Liver (tissue), 8 donors: ENCODE measurements at regions not wholly inside any gene's neighbourhood (a gene's known extent, or its start where the extent isn't known, plus 50 kb on each side); places are given as distances from the start of the nearest gene placed in this dataset.

Source experiments
- DNase-seq: peaks from one replicate; pipeline ENCODE4 v3.0.0-alpha.2; 2017; ENCODE audit warnings: low spot score
- H3K27ac ChIP-seq, 2 donors: one replicate each; pipeline ENCODE4 v1.7.0; 2013; ENCODE audit warnings: inconsistent platforms in 2 of 2, low read length in 2 of 2, control low read depth in 1 of 2, low read depth in 1 of 2, mild to moderate bottlenecking in 1 of 2
- H3K27me3 ChIP-seq, 4 donors: one replicate each; pipeline versions ENCODE4 v1.6.1 to v1.7.0; 2013; ENCODE audit warnings: low read length in 3 of 4, inconsistent platforms in 1 of 4, mild to moderate bottlenecking in 1 of 4, moderate library complexity in 1 of 4; ENCODE audit not compliant: control insufficient read depth in 4 of 4, insufficient read depth in 4 of 4
- H3K36me3 ChIP-seq, 4 donors: one replicate each; pipeline versions ENCODE4 v1.6.1 to v1.7.0; 2013; ENCODE audit warnings: low read length in 3 of 4, mild to moderate bottlenecking in 3 of 4, low read depth in 1 of 4, moderate library complexity in 1 of 4; ENCODE audit not compliant: control insufficient read depth in 4 of 4, insufficient read depth in 3 of 4
- H3K4me1 ChIP-seq, 4 donors: one replicate each; pipeline versions ENCODE4 v1.6.1 to v1.7.0; 2013; ENCODE audit warnings: low read length in 3 of 4, mild to moderate bottlenecking in 3 of 4, moderate library complexity in 1 of 4; ENCODE audit not compliant: control insufficient read depth in 4 of 4, insufficient read depth in 4 of 4
- H3K4me3 ChIP-seq, 3 donors: one replicate each; pipeline versions ENCODE4 v1.6.1 to v1.7.0; 2013; ENCODE audit warnings: low read length in 3 of 3, control low read depth in 1 of 3, low read depth in 1 of 3, mild to moderate bottlenecking in 1 of 3
- H3K9ac ChIP-seq, 2 donors: one replicate each; pipeline ENCODE4 v1.7.0; 2013; ENCODE audit warnings: low read length in 2 of 2, mild to moderate bottlenecking in 2 of 2, moderate library complexity in 2 of 2, control low read depth in 1 of 2, low read depth in 1 of 2
- H3K9me3 ChIP-seq, 4 donors: one replicate each; pipeline versions ENCODE4 v1.6.1 to v1.7.0; 2013; ENCODE audit warnings: low read length in 3 of 4; ENCODE audit not compliant: control insufficient read depth in 4 of 4
- EGR1 ChIP-seq, 2 donors: IDR thresholded peaks; 2 replicates each; pipeline ENCODE4 v1.6.1; 2016 to 2018; ENCODE audit warnings: antibody characterized with exemption in 2 of 2, low read depth in 2 of 2
- FOXA1 ChIP-seq: IDR thresholded peaks from 2 replicates; pipeline ENCODE4 v1.6.1; 2016; ENCODE audit warnings: antibody characterized with exemption
- FOXA2 ChIP-seq: IDR thresholded peaks from 2 replicates; pipeline ENCODE4 v1.6.1; 2016; ENCODE audit warnings: antibody characterized with exemption
- GABPA ChIP-seq, 2 donors: IDR thresholded peaks in 1 of 2; conservative IDR thresholded peaks in 1 of 2; 2 replicates each; pipeline ENCODE4 v1.6.1; 2016; ENCODE audit warnings: antibody characterized with exemption in 2 of 2, mild to moderate bottlenecking in 1 of 2, moderate library complexity in 1 of 2
- HNF4A ChIP-seq, 2 donors: conservative IDR thresholded peaks; 2 replicates each; pipeline ENCODE4 v1.6.1; 2016; ENCODE audit warnings: antibody characterized with exemption in 2 of 2, mild to moderate bottlenecking in 2 of 2
- HNF4G ChIP-seq: IDR thresholded peaks from 2 replicates; pipeline ENCODE4 v1.6.1; 2016; ENCODE audit warnings: antibody characterized with exemption
- JUND ChIP-seq, 2 donors: IDR thresholded peaks; 2 replicates each; pipeline ENCODE4 v1.6.1; 2016; ENCODE audit warnings: antibody characterized with exemption in 2 of 2
- NR2F2 ChIP-seq: IDR thresholded peaks from 2 replicates; pipeline ENCODE4 v1.6.1; 2016; ENCODE audit warnings: antibody characterized with exemption
- RAD21 ChIP-seq, 2 donors: IDR thresholded peaks; 2 replicates each; pipeline ENCODE4 v1.6.1; 2016; ENCODE audit warnings: antibody characterized with exemption in 2 of 2, mild to moderate bottlenecking in 2 of 2
- RXRA ChIP-seq, 2 donors: IDR thresholded peaks; 2 replicates each; pipeline ENCODE4 v1.6.1; 2017 to 2018; ENCODE audit warnings: antibody characterized with exemption in 2 of 2, mild to moderate bottlenecking in 1 of 2
- SP1 ChIP-seq: IDR thresholded peaks from 2 replicates; pipeline ENCODE4 v1.6.1; 2018; ENCODE audit warnings: antibody characterized with exemption, mild to moderate bottlenecking
- TAF1 ChIP-seq: conservative IDR thresholded peaks from 2 replicates; pipeline ENCODE4 v1.6.1; 2016; ENCODE audit warnings: antibody characterized with exemption, mild to moderate bottlenecking
- YY1 ChIP-seq: IDR thresholded peaks from 2 replicates; pipeline ENCODE4 v1.6.1; 2016; ENCODE audit warnings: antibody characterized with exemption, mild to moderate bottlenecking
- WGBS: extraction: QIAGEN DNeasy Blood & Tissue Kit; methylation state at CpG from one replicate; pipeline ENCODE4 v1.1.7; 2013; 5-methylcytosine and 5-hydroxymethylcytosine counted together
- TF ChIP-seq, protein P1 (sequence below): fragments of 150-350 bp; IDR thresholded peaks from 2 replicates; pipeline ENCODE4 v1.5.1; 2017; ENCODE audit warnings: improper control_type of control experiment, low read depth, low read length; ENCODE audit not compliant: missing input control
- TF ChIP-seq, protein P2 (sequence below): IDR thresholded peaks from 2 replicates; pipeline ENCODE4 v1.6.1; 2016; ENCODE audit warnings: antibody characterized with exemption, mild to moderate bottlenecking
- TF ChIP-seq, protein P3 (sequence below): IDR thresholded peaks from 2 replicates; pipeline ENCODE4 v1.6.1; 2016; ENCODE audit warnings: antibody characterized with exemption
- TF ChIP-seq, protein P4 (sequence below): IDR thresholded peaks from 2 replicates; pipeline ENCODE4 v1.6.1; 2016; ENCODE audit warnings: antibody characterized with exemption
- TF ChIP-seq, protein P5 (sequence below): IDR thresholded peaks from 2 replicates; pipeline ENCODE4 v1.6.1; 2016; ENCODE audit warnings: antibody characterized with exemption
- donor health status: healthy.
- donor health status: healthy.
- donor health status: healthy.
- donor health status: healthy.
- donor health status: healthy.

DNA sequence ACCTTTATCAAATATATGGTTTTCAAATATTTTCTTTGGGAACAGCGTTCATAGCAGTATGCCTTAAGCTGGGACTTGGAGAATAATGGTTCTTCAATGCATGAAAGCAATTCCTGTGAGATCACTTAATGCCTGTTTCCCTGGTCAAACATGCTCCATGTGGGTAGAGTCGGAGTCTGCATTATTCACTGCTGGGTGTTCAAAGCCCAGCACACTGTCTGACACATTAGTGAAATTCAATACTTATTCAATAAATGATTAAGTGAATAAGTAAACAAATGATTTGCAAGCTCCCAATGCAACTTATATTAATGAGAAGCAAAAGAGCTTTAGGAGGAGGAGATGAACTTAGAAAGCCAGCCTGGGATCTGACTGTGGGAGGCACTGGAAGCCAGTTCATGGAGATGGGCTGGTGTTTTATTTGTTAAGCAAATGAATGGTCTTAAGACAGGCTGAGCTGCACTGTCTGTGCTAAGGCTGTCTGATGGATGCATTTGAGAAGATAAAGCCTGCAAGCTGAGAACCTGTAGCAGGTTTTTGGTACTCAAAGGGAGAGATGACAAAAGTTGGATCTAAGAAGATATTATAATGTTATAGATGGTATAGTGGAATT lies 490.8 kb downstream of the MCTP2 start (continued):
- TF ChIP-seq, protein P1, sequence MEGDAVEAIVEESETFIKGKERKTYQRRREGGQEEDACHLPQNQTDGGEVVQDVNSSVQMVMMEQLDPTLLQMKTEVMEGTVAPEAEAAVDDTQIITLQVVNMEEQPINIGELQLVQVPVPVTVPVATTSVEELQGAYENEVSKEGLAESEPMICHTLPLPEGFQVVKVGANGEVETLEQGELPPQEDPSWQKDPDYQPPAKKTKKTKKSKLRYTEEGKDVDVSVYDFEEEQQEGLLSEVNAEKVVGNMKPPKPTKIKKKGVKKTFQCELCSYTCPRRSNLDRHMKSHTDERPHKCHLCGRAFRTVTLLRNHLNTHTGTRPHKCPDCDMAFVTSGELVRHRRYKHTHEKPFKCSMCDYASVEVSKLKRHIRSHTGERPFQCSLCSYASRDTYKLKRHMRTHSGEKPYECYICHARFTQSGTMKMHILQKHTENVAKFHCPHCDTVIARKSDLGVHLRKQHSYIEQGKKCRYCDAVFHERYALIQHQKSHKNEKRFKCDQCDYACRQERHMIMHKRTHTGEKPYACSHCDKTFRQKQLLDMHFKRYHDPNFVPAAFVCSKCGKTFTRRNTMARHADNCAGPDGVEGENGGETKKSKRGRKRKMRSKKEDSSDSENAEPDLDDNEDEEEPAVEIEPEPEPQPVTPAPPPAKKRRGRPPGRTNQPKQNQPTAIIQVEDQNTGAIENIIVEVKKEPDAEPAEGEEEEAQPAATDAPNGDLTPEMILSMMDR: no peak

DNA sequence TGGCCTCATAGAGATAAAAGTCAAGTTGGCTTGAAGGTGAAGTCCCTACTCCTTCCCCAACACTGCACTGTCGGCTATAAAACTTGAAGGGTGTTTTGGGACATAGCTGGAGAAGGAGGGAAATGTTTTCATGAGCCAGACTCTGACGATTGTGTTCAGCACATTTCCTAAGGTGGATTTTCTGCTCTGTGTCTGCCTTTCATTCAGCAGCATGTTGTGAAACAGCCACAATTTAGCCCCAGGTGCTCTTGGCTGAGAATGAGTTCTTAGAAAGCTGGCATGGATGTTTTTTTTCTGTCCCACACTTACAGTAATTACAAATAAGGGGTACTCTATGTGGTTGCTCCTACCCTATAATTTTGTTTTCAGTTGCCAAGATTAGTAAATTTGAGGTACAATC lies 492.4 kb downstream of the MCTP2 start:
- TF ChIP-seq GABPA (IDR thresholded peaks at IDR 0.05 in 1 of 2, conservative IDR thresholded peaks at IDR 0.05 in 1 of 2) (no peak), HNF4A (conservative IDR thresholded peaks at IDR 0.05) (no peak), JUND (IDR thresholded peaks at IDR 0.05) (no peak), EGR1 (IDR thresholded peaks at IDR 0.05; ENCODE audit: low read depth in 2 of 2) (no peak), TAF1 (no peak), RXRA (IDR thresholded peaks at IDR 0.05) (no peak), FOXA1 (no peak), RAD21 (IDR thresholded peaks at IDR 0.05) (no peak)
- TF ChIP-seq, protein P2, sequence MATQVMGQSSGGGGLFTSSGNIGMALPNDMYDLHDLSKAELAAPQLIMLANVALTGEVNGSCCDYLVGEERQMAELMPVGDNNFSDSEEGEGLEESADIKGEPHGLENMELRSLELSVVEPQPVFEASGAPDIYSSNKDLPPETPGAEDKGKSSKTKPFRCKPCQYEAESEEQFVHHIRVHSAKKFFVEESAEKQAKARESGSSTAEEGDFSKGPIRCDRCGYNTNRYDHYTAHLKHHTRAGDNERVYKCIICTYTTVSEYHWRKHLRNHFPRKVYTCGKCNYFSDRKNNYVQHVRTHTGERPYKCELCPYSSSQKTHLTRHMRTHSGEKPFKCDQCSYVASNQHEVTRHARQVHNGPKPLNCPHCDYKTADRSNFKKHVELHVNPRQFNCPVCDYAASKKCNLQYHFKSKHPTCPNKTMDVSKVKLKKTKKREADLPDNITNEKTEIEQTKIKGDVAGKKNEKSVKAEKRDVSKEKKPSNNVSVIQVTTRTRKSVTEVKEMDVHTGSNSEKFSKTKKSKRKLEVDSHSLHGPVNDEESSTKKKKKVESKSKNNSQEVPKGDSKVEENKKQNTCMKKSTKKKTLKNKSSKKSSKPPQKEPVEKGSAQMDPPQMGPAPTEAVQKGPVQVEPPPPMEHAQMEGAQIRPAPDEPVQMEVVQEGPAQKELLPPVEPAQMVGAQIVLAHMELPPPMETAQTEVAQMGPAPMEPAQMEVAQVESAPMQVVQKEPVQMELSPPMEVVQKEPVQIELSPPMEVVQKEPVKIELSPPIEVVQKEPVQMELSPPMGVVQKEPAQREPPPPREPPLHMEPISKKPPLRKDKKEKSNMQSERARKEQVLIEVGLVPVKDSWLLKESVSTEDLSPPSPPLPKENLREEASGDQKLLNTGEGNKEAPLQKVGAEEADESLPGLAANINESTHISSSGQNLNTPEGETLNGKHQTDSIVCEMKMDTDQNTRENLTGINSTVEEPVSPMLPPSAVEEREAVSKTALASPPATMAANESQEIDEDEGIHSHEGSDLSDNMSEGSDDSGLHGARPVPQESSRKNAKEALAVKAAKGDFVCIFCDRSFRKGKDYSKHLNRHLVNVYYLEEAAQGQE: no peak
- no peak overlapping the region for H3K4me3 ChIP-seq
- DNase-seq: no peak
- no peaks in the 10 kb centered on the region for H3K9me3 ChIP-seq
- H3K27ac ChIP-seq: no peak overlapping the region
- no peaks in the 10 kb centered on the region for H3K4me1 ChIP-seq
- H3K36me3 ChIP-seq: no peaks in the 10 kb centered on the region
- no peak overlapping the region for H3K9ac ChIP-seq
- peaks cover 0 to 7% (median 2%) of the 10 kb centered on the region in 4 donors for H3K27me3 ChIP-seq
- 46% methylated on average over 2 of the region's 2 CpGs for WGBS

DNA sequence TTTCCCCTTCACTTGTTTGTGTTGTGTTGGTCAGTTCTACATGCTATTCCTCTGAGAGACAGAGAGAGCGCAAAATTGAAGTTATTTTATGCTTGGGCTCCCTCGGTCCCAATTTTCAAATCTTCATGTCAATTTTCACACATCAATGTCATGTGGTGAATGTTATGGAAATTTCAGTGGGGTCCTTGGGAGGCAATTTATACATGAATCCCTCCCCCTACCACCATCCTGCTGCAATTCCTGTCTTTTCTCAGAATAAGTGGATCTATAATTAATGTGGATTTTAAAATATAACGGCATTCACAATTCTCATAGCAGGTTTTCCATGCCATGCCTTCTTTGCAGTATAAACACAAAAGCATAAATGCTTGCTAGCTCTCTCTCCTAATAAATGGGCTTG lies 499.9 kb downstream of the MCTP2 start:
- no peaks in the 10 kb centered on the region for H3K4me1 ChIP-seq
- no peaks in the 10 kb centered on the region for H3K36me3 ChIP-seq
- H3K9me3 ChIP-seq: no peaks in the 10 kb centered on the region
- no peak for DNase-seq
- H3K27me3 ChIP-seq: peaks cover 0 to 10% (median 0%) of the 10 kb centered on the region in 4 donors
- 74% methylated on average over 3 of the region's 3 CpGs for WGBS
- H3K27ac ChIP-seq: no peak overlapping the region
- TF ChIP-seq RAD21 (IDR thresholded peaks at IDR 0.05): no peak
- no peak for TF ChIP-seq YY1
- TF ChIP-seq TAF1: no peak
- TF ChIP-seq, protein P3, sequence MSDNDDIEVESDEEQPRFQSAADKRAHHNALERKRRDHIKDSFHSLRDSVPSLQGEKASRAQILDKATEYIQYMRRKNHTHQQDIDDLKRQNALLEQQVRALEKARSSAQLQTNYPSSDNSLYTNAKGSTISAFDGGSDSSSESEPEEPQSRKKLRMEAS: no peak
- TF ChIP-seq GABPA (IDR thresholded peaks at IDR 0.05 in 1 of 2, conservative IDR thresholded peaks at IDR 0.05 in 1 of 2): no peak
- TF ChIP-seq EGR1 (IDR thresholded peaks at IDR 0.05; ENCODE audit: low read depth in 2 of 2): no peak
- TF ChIP-seq, protein P4, sequence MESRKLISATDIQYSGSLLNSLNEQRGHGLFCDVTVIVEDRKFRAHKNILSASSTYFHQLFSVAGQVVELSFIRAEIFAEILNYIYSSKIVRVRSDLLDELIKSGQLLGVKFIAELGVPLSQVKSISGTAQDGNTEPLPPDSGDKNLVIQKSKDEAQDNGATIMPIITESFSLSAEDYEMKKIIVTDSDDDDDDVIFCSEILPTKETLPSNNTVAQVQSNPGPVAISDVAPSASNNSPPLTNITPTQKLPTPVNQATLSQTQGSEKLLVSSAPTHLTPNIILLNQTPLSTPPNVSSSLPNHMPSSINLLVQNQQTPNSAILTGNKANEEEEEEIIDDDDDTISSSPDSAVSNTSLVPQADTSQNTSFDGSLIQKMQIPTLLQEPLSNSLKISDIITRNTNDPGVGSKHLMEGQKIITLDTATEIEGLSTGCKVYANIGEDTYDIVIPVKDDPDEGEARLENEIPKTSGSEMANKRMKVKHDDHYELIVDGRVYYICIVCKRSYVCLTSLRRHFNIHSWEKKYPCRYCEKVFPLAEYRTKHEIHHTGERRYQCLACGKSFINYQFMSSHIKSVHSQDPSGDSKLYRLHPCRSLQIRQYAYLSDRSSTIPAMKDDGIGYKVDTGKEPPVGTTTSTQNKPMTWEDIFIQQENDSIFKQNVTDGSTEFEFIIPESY: no peak
- TF ChIP-seq JUND (IDR thresholded peaks at IDR 0.05): no peak
- TF ChIP-seq, protein P5, sequence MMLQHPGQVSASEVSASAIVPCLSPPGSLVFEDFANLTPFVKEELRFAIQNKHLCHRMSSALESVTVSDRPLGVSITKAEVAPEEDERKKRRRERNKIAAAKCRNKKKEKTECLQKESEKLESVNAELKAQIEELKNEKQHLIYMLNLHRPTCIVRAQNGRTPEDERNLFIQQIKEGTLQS: no peak
- TF ChIP-seq SP1: no peak
- no peak for TF ChIP-seq NR2F2
- no peak for TF ChIP-seq HNF4G
- TF ChIP-seq HNF4A (conservative IDR thresholded peaks at IDR 0.05): no peak
- TF ChIP-seq FOXA2: no peak
- no peak for TF ChIP-seq RXRA (IDR thresholded peaks at IDR 0.05)
- TF ChIP-seq, protein P2: no peak
- no peak overlapping the region for H3K4me3 ChIP-seq
- no peak overlapping the region for H3K9ac ChIP-seq
